ENCODE measurements at regions not wholly inside any gene's neighbourhood (a gene's known extent, or its start where the extent isn't known, plus 50 kb on each side); places are given as distances from the start of the nearest gene placed in this dataset.
"Not testable (repeated sequence)": the region's sequence is repeated elsewhere in the genome, so short reads cannot be mapped to it uniquely, and the experiment has no call there.

- Histone ChIP-seq H3K36me3 (ENCODE audit: control insufficient read depth, insufficient read depth, low read length) (no peaks in the 10 kb centered on the region), H3K27me3 (ENCODE audit: control insufficient read depth, insufficient read depth, low read length) (no peaks in the 10 kb centered on the region), H3K4me3 (ENCODE audit: low read length) (no peak overlapping the region), H3K4me1 (ENCODE audit: control insufficient read depth, insufficient read depth, low read length) (no peaks in the 10 kb centered on the region), H3K9me3 (ENCODE audit: control insufficient read depth, low read length) (no peaks in the 10 kb centered on the region), H3K9ac (ENCODE audit: low read length) (no peak overlapping the region)
Observed at GRCh38 chr5:158203261-158203660, 344.3 kb upstream of the CLINT1 start.

GRCh38 chr5:158202801-158203200, 343.9 kb upstream of the CLINT1 start:
- H3K9me3 ChIP-seq (ENCODE audit: control insufficient read depth, low read length), result no peaks in the 10 kb centered on the region
- no peaks in the 10 kb centered on the region for H3K27me3 ChIP-seq (ENCODE audit: control insufficient read depth, insufficient read depth, low read length)
- H3K4me3 ChIP-seq (ENCODE audit: low read length), result no peak overlapping the region
- no peaks in the 10 kb centered on the region for H3K4me1 ChIP-seq (ENCODE audit: control insufficient read depth, insufficient read depth, low read length)
- no peak overlapping the region for H3K9ac ChIP-seq (ENCODE audit: low read length)
- no peaks in the 10 kb centered on the region for H3K36me3 ChIP-seq (ENCODE audit: control insufficient read depth, insufficient read depth, low read length)

GRCh38 chr5:158200619-158201018, 341.7 kb upstream of the CLINT1 start:
- Histone ChIP-seq H3K9me3 (ENCODE audit: control insufficient read depth, low read length) (no peaks in the 10 kb centered on the region), H3K9ac (ENCODE audit: low read length) (no peak overlapping the region), H3K36me3 (ENCODE audit: control insufficient read depth, insufficient read depth, low read length) (no peaks in the 10 kb centered on the region), H3K4me1 (ENCODE audit: control insufficient read depth, insufficient read depth, low read length) (no peaks in the 10 kb centered on the region), H3K27me3 (ENCODE audit: control insufficient read depth, insufficient read depth, low read length) (no peaks in the 10 kb centered on the region), H3K4me3 (ENCODE audit: low read length) (no peak overlapping the region)

- H3K9me3 ChIP-seq (ENCODE audit: control insufficient read depth, low read length), result no peaks in the 10 kb centered on the region
- no peaks in the 10 kb centered on the region for H3K27me3 ChIP-seq (ENCODE audit: control insufficient read depth, insufficient read depth, low read length)
- no peak overlapping the region for H3K4me3 ChIP-seq (ENCODE audit: low read length)
- no peaks in the 10 kb centered on the region for H3K4me1 ChIP-seq (ENCODE audit: control insufficient read depth, insufficient read depth, low read length)
- H3K9ac ChIP-seq (ENCODE audit: low read length), result no peak overlapping the region
- no peaks in the 10 kb centered on the region for H3K36me3 ChIP-seq (ENCODE audit: control insufficient read depth, insufficient read depth, low read length)
Observed at GRCh38 chr5:158198636-158199035, 339.7 kb upstream of the CLINT1 start.

GRCh38 chr5:158195416-158196210, 336.7 kb upstream of the CLINT1 start:
- Histone ChIP-seq H3K9ac (ENCODE audit: low read length) (no peak overlapping the region), H3K9me3 (ENCODE audit: control insufficient read depth, low read length) (no peaks in the 10 kb centered on the region), H3K36me3 (ENCODE audit: control insufficient read depth, insufficient read depth, low read length) (no peaks in the 10 kb centered on the region), H3K4me3 (ENCODE audit: low read length) (no peak overlapping the region), H3K27me3 (ENCODE audit: control insufficient read depth, insufficient read depth, low read length) (no peaks in the 10 kb centered on the region), H3K4me1 (ENCODE audit: control insufficient read depth, insufficient read depth, low read length) (no peaks in the 10 kb centered on the region)

- H3K36me3 ChIP-seq (ENCODE audit: control insufficient read depth, insufficient read depth, low read length), result no peaks in the 10 kb centered on the region
- no peaks in the 10 kb centered on the region for H3K4me1 ChIP-seq (ENCODE audit: control insufficient read depth, insufficient read depth, low read length)
- H3K27me3 ChIP-seq (ENCODE audit: control insufficient read depth, insufficient read depth, low read length), result no peaks in the 10 kb centered on the region
- H3K9me3 ChIP-seq (ENCODE audit: control insufficient read depth, low read length), result no peaks in the 10 kb centered on the region
- H3K4me3 ChIP-seq (ENCODE audit: low read length), result no peak overlapping the region
- H3K9ac ChIP-seq (ENCODE audit: low read length), result no peak overlapping the region
Observed at GRCh38 chr5:158194561-158194976, 335.6 kb upstream of the CLINT1 start.

GRCh38 chr5:158193395-158193794, 334.4 kb upstream of the CLINT1 start:
- H3K9me3 ChIP-seq (ENCODE audit: control insufficient read depth, low read length); H3K4me1 ChIP-seq (ENCODE audit: control insufficient read depth, insufficient read depth, low read length); H3K9ac ChIP-seq (ENCODE audit: low read length); H3K27me3 ChIP-seq (ENCODE audit: control insufficient read depth, insufficient read depth, low read length); H3K4me3 ChIP-seq (ENCODE audit: low read length); H3K36me3 ChIP-seq (ENCODE audit: control insufficient read depth, insufficient read depth, low read length): not testable (repeated sequence)

GRCh38 chr5:158180407-158180806, 321.5 kb upstream of the CLINT1 start:
- no peaks in the 10 kb centered on the region for H3K36me3 ChIP-seq (ENCODE audit: control insufficient read depth, insufficient read depth, low read length)
- H3K9ac ChIP-seq (ENCODE audit: low read length), result no peak overlapping the region
- H3K4me1 ChIP-seq (ENCODE audit: control insufficient read depth, insufficient read depth, low read length), result peaks cover 12% of the 10 kb centered on the region
- H3K27me3 ChIP-seq (ENCODE audit: control insufficient read depth, insufficient read depth, low read length), result no peaks in the 10 kb centered on the region
- H3K4me3 ChIP-seq (ENCODE audit: low read length), result no peak overlapping the region
- no peaks in the 10 kb centered on the region for H3K9me3 ChIP-seq (ENCODE audit: control insufficient read depth, low read length)

GRCh38 chr5:158179271-158179670, 320.3 kb upstream of the CLINT1 start:
- Histone ChIP-seq H3K9me3 (ENCODE audit: control insufficient read depth, low read length) (no peaks in the 10 kb centered on the region), H3K4me1 (ENCODE audit: control insufficient read depth, insufficient read depth, low read length) (peaks cover 17% of the 10 kb centered on the region), H3K4me3 (ENCODE audit: low read length) (no peak overlapping the region), H3K9ac (ENCODE audit: low read length) (no peak overlapping the region), H3K36me3 (ENCODE audit: control insufficient read depth, insufficient read depth, low read length) (no peaks in the 10 kb centered on the region), H3K27me3 (ENCODE audit: control insufficient read depth, insufficient read depth, low read length) (no peaks in the 10 kb centered on the region)

- Histone ChIP-seq H3K9ac (ENCODE audit: low read length) (no peak overlapping the region), H3K9me3 (ENCODE audit: control insufficient read depth, low read length) (no peaks in the 10 kb centered on the region), H3K4me1 (ENCODE audit: control insufficient read depth, insufficient read depth, low read length) (peaks cover 17% of the 10 kb centered on the region), H3K36me3 (ENCODE audit: control insufficient read depth, insufficient read depth, low read length) (no peaks in the 10 kb centered on the region), H3K27me3 (ENCODE audit: control insufficient read depth, insufficient read depth, low read length) (no peaks in the 10 kb centered on the region), H3K4me3 (ENCODE audit: low read length) (no peak overlapping the region)
Observed at GRCh38 chr5:158178535-158178934, 319.6 kb upstream of the CLINT1 start.

- Histone ChIP-seq H3K36me3 (ENCODE audit: control insufficient read depth, insufficient read depth, low read length) (no peaks in the 10 kb centered on the region), H3K9me3 (ENCODE audit: control insufficient read depth, low read length) (no peaks in the 10 kb centered on the region), H3K9ac (ENCODE audit: low read length) (no peak overlapping the region), H3K4me1 (ENCODE audit: control insufficient read depth, insufficient read depth, low read length) (peaks cover 22% of the 10 kb centered on the region), H3K4me3 (ENCODE audit: low read length) (no peak overlapping the region), H3K27me3 (ENCODE audit: control insufficient read depth, insufficient read depth, low read length) (no peaks in the 10 kb centered on the region)
Observed at GRCh38 chr5:158177146-158177545, 318.2 kb upstream of the CLINT1 start.

- no peaks in the 10 kb centered on the region for H3K9me3 ChIP-seq (ENCODE audit: control insufficient read depth, low read length)
- H3K9ac ChIP-seq (ENCODE audit: low read length), result no peak overlapping the region
- H3K36me3 ChIP-seq (ENCODE audit: control insufficient read depth, insufficient read depth, low read length), result no peaks in the 10 kb centered on the region
- H3K4me3 ChIP-seq (ENCODE audit: low read length), result no peak overlapping the region
- H3K4me1 ChIP-seq (ENCODE audit: control insufficient read depth, insufficient read depth, low read length), result peaks cover 33% of the 10 kb centered on the region
- no peaks in the 10 kb centered on the region for H3K27me3 ChIP-seq (ENCODE audit: control insufficient read depth, insufficient read depth, low read length)
Observed at GRCh38 chr5:158175934-158176481, 317.1 kb upstream of the CLINT1 start.
